Omental fat pad (tissue), 3 donors: ENCODE measurements at regions not wholly inside any gene's neighbourhood (a gene's known extent, or its start where the extent isn't known, plus 50 kb on each side); places are given as distances from the start of the nearest gene placed in this dataset.

Experiments
- ATAC-seq: fragments of 150-250 bp; one replicate; pipeline ENCODE4 v1.9.1; 2016; ENCODE audit warnings: mild to moderate bottlenecking, moderate library complexity; ENCODE audit not compliant: low FRiP score
- DNase-seq: peaks from one replicate; pipeline ENCODE4 v3.0.0-alpha.2; 2019; ENCODE audit warnings: low spot score
- TF ChIP-seq, protein P1 (sequence below), 3 donors: fragments of 450-650 bp; IDR thresholded peaks; one replicate each; pipeline ENCODE4 v1.5.1; 2016 to 2017; ENCODE audit warnings: antibody characterized with exemption in 3 of 3, mild to moderate bottlenecking in 3 of 3, moderate library complexity in 2 of 3

DNA sequence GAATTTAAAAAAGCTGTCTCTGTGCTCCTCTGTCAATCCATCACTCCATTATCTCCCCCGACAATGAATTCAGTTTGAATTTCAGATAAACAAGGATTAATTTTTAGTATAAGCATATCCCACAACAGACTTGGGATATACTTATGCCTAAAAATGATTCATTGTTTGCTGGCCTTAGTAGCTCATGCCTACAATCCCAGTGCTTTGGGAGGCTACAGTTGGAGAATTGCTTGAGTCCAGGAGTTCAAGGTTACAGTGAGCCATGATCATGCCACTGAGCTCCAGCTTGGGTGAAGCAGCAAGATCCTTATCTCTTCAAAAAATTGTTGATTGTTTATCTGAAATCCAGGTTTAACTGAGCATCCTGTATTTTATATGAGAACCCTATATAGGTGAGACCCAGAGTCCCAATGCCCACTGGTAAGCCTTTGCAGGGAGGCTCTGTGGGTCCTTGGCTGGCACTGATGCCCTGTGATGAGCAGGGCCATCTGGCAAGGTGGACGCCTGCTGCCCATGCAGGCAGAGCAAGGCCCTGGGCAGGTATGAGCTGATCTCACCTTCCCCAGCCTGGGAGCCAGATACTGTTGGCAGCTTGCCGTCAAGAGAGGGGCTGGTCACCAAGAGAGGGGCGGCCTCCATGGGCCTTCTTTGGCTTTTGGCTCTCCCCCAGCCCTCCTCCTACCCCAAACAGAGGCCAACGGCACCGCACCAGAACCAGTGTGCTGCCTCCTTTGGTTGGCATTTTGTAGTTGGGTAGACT is 158.7 kb downstream of the SEC14L1 start:
- no peak for ATAC-seq
- TF ChIP-seq, protein P1, sequence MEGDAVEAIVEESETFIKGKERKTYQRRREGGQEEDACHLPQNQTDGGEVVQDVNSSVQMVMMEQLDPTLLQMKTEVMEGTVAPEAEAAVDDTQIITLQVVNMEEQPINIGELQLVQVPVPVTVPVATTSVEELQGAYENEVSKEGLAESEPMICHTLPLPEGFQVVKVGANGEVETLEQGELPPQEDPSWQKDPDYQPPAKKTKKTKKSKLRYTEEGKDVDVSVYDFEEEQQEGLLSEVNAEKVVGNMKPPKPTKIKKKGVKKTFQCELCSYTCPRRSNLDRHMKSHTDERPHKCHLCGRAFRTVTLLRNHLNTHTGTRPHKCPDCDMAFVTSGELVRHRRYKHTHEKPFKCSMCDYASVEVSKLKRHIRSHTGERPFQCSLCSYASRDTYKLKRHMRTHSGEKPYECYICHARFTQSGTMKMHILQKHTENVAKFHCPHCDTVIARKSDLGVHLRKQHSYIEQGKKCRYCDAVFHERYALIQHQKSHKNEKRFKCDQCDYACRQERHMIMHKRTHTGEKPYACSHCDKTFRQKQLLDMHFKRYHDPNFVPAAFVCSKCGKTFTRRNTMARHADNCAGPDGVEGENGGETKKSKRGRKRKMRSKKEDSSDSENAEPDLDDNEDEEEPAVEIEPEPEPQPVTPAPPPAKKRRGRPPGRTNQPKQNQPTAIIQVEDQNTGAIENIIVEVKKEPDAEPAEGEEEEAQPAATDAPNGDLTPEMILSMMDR (IDR thresholded peaks at IDR 0.05) = no peak
- no peak for DNase-seq

GRCh38 chr17:77300016-77300686 is 159.4 kb downstream of the SEC14L1 start:
- TF ChIP-seq, protein P1 (IDR thresholded peaks at IDR 0.05) = no peak
- ATAC-seq = no peak
- DNase-seq = no peak

DNA sequence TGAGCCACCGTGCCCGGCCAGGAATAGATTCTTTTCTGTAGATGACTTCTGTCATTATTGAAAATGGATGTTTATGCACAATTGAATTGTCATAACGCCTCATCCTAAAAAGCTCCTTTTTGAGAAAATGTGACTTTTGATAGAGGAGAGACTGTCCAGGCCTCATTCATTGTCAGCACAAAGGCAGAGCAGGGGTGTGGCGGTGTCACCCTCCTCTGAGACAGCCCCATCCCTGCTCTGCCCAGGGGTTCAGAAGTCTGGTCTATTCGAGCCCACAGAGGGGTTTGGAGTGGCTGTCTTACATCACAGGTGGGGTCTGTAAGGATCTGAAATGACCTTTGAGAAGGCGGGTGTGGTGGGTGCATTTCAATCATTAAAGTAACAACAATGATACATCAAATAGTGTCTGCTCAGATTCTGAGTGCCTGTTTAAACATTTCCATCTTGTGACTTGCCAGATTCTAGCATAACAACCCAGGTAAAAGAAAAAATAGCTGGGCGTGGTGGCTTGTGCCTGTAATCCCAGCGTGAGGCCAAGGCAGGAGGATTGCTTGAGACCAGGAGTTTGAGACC is 161.0 kb downstream of the SEC14L1 start:
- TF ChIP-seq, protein P1 (IDR thresholded peaks at IDR 0.05) = no peak
- DNase-seq (no peak), ATAC-seq (no peak)

GRCh38 chr17:77302682-77303081 is 161.9 kb downstream of the SEC14L1 start:
- DNase-seq (no peak), ATAC-seq (no peak)
- TF ChIP-seq, protein P1 (IDR thresholded peaks at IDR 0.05) = no peak

GRCh38 chr17:77303620-77304019 is 162.9 kb downstream of the SEC14L1 start:
- DNase-seq = no peak
- ATAC-seq = no peak
- TF ChIP-seq, protein P1 (IDR thresholded peaks at IDR 0.05) = no peak

- ATAC-seq (no peak), DNase-seq (no peak)
- TF ChIP-seq, protein P1 (IDR thresholded peaks at IDR 0.05) = no peak
Observed at GRCh38 chr17:77304051-77304745, 163.4 kb downstream of the SEC14L1 start.
